Fibroblast of skin of back (primary cell): ENCODE measurements at regions not wholly inside any gene's neighbourhood (a gene's known extent, or its start where the extent isn't known, plus 50 kb on each side); places are given as distances from the start of the nearest gene placed in this dataset.

Experiments used
- DNase-seq: peaks from one replicate; pipeline ENCODE4 v3.0.0-alpha.2; 2013

- no peak for DNase-seq
Measured at GRCh38 chr20:22430154-22430745, 154.1 kb downstream of the FOXA2 start.

DNA sequence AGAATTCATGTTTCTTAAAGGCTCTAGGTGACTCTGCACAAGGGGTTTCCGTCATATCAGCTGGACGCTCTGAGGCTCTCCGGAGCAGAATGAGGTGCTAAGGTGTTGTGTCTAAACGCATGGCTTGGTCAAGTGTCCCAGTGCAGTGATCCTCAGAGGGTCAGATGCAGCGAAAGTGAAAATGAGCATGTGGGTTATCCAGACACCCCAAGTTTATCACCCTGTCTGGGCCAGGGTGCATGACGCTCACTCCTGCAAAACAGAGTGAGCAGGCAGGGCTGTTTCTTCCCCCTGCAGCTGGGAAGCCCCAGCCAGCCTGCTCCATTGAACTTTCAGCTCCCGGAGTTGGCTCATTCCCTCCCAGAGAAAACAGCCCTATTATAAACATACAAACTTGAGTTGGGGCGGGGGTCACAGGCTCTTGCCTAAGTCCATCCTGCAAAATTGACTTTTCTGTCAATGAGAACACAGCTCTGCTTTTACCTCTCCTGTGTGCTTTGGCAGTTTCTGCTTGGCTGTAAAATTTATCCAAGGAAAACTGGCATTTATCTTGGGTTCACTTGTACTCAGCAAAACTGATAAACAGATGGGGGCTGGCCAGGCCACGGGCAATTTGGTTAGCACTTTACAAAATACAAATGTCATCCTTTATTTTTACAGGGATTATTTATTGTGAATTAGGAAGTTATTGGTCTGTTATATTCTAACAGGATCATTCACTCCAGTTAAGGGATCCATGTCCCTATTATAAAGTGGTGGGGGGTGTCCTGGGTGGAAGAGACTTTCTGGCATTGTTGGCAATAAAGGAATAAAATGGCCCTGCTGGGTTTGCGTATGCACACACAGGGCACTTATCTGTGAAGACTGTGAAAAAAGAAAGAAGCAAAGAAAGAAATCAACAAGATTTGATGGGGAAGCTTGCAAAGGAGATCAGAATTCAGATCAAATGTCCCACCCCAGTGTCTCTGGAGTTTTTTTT is 154.9 kb downstream of the FOXA2 start:
- DNase-seq, result no peak

GRCh38 chr20:22428051-22428450 is 156.3 kb downstream of the FOXA2 start:
- DNase-seq, result no peak

- no peak for DNase-seq
Measured at GRCh38 chr20:22426772-22427171, 157.6 kb downstream of the FOXA2 start.

DNA sequence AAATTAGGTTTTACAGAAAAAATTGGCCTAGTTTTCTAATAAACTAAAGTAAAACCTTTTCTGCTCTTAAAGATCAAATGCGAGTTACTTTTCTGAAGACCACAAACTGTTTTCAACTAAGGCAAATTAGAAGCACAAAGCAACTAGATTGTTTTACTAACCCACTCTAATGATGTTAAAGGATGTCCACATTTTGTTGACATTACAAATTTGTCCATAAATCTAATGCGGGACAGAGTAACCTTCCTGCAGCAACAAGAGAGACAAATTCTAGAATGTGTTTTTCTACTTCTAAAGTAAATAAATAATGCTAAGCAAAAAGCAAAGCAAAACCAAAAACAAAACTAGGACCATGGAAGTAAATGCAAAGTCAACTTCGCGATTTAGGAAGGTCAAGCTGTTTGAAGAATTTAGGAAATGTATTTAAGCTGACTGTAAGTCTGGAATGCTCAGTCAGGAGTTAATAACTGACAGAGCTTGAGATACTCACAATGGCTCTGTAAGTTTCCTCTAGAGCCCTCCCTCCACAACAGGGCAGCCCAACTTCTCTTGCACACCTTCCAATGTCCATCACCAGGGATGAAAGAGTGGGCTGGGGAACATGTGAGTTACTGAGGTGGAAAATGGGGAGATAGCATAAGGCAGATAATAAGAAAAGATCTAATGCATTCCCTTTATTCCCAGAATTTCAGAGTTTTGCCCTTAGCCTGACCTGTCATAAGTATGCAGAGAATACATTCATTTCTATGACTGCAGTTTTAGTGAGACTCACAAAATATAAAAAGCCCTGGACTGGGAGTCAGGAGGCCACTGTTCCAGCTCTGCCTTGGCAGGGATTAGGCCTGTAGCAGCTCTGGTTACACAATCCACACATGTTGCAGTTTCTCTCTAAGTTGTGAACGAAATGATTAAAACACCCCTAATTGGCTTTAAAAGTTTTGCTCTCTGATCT is 158.8 kb downstream of the FOXA2 start:
- DNase-seq, result no peak

DNA sequence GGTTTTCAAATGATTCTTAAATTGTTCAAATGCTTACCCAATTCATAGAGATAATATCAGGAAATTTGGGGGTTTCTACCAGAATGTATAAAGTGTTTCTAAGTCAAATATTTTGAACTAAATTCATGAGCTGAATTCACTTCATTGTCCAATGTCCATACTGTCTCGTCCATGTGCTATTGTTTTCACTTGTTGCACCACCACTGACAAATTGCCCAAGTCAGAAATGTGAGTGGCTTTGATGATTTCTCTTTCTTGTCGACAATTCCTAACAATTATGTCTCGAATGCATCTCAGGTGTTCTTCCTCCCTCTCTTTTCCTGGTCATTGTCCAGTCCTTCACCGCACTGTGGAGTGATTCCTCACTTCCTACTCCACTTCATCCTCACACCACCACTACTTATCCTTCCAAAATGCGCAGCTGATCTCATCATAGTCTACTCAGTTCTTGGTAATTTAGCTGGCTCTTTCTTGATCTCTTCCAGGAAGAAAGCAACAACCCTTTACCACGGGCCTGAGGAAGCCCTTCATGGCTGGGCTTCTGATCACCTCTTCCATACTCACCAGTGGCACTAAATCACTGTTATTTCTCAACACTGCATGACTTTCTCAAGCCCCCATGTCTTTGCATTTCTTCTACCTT is 161.1 kb downstream of the FOXA2 start:
- no peak for DNase-seq

DNA sequence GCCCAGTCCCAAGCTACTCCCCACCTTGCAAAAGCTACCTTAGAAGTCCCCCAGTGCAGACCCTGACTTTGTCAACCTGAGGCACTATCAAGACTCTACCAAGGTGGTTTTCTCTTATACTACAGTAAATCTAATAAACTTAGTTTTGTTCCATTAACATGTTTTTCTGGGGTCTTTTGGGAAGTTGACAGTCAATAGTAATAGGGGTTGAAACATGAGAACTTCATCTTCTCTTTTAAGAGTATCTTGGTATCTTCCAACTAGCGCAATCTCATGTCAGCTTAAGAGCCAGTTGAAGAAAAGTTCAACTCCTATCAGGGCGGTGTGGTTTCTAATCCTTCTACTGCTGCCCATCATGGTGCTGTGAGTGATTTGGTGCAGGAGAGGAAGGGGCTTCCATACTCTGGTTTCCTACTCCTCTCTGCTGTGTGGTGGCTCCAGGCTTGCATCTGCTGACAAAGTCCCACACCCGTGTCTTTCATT is 164.2 kb downstream of the FOXA2 start:
- no peak for DNase-seq

DNA sequence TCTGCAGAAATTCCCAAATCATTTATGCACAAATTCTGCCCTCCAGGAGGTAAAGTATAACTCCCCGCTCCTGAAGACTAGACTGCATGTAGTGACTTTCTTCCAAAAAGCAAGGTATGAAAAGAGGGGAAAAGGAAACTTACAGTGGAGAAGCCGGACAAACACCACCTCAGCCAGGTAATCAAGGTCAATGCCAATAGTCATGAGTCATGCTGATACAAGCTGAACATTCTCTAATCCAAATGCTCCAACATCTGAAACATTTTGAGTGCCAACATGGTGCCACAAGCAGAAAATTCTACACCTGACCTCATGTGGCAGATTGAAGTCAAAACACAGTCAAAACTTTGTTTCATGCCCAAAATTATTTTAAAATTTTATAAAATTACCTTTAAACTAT is 165.6 kb downstream of the FOXA2 start:
- no peak for DNase-seq

- peak; percentile 32 for DNase-seq
Measured at GRCh38 chr20:22414305-22414742, 170.0 kb downstream of the FOXA2 start.

DNA sequence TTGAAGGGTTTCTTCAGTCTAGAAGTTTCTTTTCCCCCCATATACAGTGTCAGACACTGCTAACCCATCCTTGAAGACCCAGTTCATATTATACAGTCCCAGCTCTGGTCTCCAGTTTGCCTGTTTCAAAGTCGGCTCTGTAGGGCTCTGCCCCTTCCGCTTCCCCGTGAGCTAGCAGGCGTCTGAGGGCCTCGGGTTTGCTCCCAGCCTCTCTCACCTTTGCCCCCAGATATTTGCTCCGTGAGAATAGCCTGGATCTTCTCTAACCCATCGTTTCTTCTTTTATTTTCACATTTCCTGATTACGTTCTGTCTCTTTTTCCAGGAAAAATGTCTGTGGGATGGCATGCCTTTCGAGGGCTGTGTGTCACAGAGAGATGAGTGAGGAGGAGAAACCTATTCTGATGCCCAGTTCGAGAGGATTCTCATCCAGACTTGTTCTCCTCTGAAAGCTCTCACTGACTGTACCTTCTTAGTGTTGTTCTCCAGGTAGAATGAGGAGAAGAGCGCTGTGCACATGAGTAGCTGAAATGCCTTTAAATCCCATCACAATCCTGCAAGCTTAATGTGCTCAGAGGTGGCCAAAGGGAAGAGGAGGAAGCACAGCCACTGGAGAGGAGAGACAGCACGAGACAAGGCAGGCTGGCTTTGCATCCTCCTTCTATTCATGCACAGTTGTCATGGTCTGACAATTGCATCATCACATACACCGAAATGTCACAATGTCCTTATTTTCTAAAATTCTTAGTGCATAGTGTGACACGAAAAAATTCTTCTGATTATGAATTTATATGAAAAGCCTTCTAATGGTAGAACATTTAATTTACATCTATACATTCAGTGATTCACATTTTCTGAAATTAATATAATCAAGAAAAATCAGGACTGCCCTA is 171.1 kb downstream of the FOXA2 start:
- no peak for DNase-seq

- DNase-seq, result no peak
Measured at GRCh38 chr20:22411627-22412450, 172.5 kb downstream of the FOXA2 start.

DNA sequence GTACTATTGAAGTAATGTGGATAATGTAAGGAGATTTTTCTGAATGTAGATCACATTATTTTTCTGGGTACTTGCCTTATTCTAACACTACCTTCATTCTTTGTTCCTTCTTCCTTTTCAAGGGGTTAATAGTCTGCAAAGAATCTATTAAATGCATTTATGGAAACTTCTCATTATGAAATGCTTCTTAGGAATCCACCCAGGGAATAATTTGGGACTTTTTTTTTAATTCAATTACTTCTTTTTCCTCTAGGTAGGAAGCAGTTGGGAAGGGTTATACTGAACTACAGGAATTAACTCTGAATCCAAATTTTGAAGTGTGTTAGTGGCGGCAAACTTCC is 173.1 kb downstream of the FOXA2 start:
- no peak for DNase-seq

- DNase-seq, result no peak
Measured at GRCh38 chr20:22410556-22411130, 173.7 kb downstream of the FOXA2 start.

DNA sequence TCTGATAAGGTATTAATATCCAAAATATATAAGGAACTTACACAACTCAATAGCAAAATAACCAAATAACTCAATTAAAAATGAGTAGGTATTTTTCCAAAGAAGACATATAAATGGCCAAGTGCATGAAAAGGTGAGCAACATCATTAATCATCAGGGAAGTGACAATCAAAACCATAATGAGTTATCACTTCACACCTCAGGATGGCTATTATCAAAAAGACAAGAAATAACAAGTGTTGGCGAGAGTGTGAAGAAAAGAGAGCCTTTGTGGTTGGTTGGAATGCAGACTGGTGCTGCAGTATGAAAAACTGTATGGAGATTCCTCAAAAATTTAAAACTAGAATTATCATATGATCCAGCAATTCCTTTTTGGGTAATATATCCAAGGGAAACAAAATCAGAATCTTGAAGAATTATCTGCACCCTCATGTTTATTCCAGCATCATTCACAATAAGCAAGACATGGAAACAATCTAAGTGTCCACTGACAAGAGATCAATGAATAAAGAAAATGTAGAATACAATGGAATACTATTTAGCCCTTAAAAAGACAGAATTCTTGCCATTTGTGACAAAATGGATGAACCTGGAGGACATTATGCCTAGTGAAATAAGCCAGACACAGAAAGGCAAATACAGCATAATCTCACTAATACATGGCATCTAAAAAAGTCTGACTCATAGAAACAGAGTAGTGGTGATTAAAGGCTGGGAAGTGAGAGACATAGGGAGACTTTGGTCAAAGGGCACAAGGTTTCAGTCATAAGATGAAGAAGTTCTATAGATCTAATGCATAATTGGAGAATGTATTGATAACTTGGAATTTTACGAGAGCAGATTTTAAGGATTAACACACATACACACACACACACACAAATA is 175.6 kb downstream of the FOXA2 start:
- no peak for DNase-seq

DNA sequence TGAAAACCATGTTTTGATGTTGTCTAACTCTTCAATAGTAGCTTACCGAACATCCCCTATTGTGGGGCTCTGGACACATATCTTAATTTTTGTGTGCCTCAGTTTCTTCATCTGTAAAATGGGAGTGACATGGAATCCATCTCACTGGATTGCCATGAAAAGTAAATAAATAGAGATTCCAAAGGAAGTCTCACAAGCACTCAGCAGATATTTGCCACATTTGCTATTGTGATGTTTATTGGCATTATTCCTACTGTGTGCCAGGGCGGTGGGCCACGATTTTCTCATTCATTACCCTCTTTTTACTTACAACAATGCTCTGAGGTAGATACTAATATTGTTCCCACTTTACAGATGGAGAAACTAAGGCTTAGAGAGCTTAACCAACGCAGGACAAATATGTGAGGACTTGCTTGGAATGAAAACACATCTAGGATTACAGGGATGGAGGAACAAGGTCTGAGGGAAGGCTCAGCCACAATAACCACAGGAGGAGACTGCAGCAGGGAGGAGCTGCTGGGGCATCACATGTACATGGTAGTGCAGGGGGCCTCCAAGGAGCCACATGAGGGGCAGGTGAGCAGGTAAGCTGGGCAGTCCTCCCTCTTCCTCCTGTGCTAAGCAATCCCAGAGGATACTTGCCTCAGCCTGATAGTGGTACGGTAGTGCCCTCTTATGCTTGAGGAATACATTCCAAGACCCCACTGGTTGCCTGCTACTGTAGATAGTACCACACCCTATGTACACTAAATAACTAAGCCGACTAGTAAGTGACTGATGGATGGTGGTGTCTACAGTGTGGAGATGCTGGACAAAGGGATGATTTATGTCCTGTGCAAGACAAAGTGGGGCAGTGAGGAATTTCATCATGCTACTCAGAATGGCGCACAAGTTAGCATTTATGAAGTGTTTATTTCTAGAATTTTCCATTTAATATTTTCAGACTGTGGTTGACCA is 176.9 kb downstream of the FOXA2 start:
- no peak for DNase-seq

GRCh38 chr20:22404419-22405170 is 179.8 kb downstream of the FOXA2 start:
- no peak for DNase-seq
